GM18909 (cell line): ENCODE measurements at regions not wholly inside any gene's neighbourhood (a gene's known extent, or its start where the extent isn't known, plus 50 kb on each side); places are given as distances from the start of the nearest gene placed in this dataset.

Experiments used
- ATAC-seq: cut with Tn5 transposase; IDR thresholded peaks from one replicate; pipeline ENCODE4 v1.9.1; 2021; ENCODE audit warnings: mild to moderate bottlenecking; ENCODE audit not compliant: unreplicated experiment, poor library complexity

- ATAC-seq = no peak
Observed at GRCh38 chr2:146125551-146125950, 1605.6 kb upstream of the ZEB2 start.

- ATAC-seq = no peak
Observed at GRCh38 chr2:146124741-146125140, 1604.8 kb upstream of the ZEB2 start.

DNA sequence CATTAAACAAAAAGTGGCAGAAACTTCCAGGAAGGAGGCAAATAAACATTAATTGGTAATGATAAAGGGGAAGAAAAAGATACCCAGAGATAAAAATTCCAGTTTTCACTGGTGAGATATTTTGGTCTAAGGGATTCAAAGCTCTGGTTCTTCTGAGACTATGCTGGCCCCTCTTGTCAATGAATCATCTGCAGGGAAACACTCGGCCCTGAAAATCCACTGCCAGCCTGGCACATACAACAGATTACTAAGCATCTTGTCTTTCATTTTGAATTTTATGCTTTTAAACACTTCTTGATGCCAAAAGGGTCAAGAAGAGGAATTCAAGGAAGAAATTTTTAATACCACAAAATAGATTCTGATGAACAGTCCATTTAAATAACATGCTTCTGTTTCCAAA, 1603.8 kb upstream of the ZEB2 start:
- ATAC-seq = no peak

GRCh38 chr2:146123256-146123655, 1603.3 kb upstream of the ZEB2 start:
- no peak for ATAC-seq

DNA sequence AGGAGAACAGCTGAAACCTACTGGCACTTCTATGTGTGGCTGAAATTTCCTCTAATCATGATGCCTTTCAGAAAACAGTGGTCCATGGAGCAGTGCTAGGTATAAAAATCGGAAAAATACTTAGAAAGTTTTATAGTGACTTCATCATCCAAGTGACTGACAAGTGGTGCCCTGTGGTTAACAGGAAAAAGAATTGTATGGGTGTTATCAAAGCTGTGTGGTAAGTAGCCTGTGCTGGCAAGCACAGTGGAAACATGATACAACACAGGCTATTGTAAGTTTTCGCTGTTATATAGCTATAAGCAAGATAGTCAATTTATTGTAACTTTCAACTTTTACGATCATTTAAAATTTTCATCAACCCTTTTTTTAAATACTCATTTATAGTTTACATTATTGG, 1599.7 kb upstream of the ZEB2 start:
- ATAC-seq = no peak

DNA sequence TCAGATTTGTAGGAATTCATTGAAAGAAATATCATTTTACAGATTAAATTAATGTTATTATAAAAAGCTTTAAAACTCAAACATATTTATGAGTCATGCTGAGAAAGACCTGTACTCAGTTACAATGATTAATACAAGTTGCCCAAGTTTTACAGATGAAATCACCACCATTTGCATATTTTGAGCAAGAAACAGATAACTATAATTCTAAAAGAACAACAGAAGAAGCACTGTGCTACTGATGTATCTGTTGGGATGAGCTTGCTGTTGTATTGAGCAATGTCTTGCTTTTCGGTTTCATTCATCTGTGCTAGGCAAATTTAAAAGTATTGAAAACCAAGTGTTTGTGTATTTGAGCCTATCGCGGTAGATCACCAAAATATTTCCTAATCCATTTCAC, 1589.1 kb upstream of the ZEB2 start:
- ATAC-seq = no peak

GRCh38 chr2:146094185-146094584, 1574.3 kb upstream of the ZEB2 start:
- ATAC-seq = no peak

DNA sequence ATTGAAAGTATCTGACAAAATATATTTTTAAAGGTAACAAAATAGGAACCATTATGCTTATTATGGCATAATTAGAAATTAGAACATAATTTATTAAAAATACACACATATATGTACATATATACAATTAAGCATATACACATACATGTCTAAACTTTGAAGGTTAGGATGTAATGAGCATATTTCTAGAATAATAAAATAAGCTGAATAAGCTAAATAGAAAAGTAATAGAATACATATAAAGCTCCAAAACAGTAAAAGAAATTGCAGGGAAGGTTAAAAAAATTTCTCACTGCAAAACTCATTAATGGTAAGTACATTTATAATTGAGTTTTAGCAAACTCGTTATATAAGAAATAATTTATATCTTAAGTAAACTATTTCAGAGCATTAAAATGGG, 1561.5 kb upstream of the ZEB2 start:
- no peak for ATAC-seq

DNA sequence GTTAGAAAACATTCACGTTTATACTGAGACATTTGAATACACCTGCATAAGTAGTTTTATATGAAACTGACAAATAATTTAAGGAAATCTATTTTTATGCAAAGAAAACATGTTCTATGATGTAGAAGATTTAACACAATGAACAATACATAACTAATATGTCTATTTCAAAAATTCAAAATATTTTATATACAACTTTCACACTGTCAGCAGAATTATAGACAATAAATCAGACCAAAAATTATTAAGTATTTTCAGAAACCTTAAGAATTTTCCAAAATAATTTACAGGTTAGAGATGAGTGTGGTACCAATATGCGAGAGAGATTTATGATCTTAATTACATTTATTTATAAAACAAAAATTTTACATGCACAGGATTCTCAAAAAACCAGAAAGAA, 1561.0 kb upstream of the ZEB2 start:
- ATAC-seq = no peak

GRCh38 chr2:146079216-146079615, 1559.3 kb upstream of the ZEB2 start:
- no peak for ATAC-seq

DNA sequence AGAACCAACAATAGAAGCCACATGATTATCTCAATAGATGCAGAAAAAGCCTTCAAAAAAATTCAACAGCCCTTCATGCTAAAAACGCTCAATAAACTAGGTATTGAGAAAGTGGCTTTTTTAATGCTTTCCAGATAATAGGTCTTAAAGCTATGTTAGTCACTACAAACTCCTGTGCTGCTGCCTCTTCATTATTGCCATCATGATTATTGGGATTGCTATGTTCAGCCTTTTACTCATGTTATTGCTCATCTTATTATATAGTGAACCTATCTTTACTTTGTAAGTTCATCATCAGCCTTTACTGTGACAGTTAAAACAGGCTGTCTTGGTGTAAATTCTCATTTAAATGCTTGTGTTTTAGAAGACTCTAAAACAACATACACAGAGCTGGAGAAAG, 1557.2 kb upstream of the ZEB2 start:
- ATAC-seq = no peak

- no peak for ATAC-seq
Observed at GRCh38 chr2:146068051-146068450, 1548.1 kb upstream of the ZEB2 start.

GRCh38 chr2:146048141-146048540, 1528.2 kb upstream of the ZEB2 start:
- no peak for ATAC-seq

DNA sequence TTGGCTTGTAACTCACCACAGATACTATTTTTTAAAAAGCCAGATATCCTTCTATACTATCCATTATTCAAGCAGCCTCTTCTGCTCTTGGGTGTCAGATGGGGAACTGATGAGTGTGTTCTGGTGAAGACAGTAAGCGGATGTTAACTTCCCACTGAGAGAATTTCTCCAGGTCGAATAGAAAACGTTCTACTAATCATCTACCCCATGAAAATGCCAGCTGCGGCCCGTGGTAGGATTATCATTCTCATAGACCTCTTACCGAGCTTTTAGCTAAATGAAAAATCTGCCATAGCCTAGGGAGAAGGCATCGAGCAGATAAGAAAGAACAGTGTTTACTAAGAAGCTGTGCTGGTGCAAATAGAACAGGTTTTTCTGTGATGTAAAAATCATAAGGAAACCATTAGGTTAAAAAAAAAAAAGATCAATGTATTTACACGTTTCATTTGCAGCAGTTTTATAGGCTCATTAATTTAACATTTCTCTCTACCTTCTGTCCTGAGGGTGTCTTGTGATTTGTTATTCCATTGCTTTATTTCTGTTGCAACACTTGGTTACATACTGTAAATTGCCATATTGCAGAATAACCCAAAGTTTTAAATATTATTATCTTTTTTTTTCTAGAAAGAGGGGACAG, 1521.5 kb upstream of the ZEB2 start:
- ATAC-seq = no peak

- no peak for ATAC-seq
Observed at GRCh38 chr2:146040051-146040450, 1520.1 kb upstream of the ZEB2 start.

DNA sequence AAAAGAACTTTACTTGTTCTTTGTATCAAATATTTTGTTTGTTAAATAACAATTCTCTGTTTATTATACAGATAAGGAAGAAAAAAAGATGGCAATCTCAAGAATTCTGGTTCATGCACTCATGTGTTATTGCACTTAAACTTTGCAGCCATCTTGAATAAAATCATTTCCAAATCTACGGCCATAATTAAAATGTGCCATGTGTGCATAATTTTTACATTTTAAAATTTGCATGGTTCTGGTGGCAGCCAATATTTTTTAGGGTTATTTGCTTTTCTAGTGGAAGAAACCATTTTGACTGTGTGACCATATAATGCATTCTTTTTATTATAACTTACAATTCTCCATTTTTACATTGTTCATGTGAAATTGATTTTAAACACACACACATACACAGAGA, 1518.1 kb upstream of the ZEB2 start:
- no peak for ATAC-seq

DNA sequence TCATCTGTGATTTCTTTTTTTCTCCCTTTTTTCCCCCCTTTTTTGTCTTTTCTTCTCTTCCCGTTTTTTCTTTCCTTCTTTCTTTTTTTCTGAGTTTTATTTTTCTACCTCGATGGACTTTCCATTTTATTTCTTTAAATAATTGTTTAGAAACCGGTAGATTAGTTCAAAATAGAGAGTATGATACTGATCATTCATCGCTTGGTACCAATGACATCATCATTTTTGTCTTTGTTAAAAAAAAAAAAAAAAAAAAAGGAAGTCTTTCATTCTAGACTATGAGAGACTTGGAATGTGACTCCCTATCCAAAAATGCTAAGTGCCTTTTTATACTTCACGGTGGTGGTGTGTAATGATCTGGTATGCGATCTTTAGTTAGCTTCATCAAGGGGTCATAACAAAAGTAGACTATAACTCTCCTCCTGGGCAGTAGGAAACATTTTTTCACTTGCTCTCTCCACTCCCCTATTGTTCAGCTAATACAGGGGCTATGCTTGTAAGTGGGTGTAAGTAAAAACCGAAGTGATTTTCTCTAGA, 1517.5 kb upstream of the ZEB2 start:
- ATAC-seq = no peak

DNA sequence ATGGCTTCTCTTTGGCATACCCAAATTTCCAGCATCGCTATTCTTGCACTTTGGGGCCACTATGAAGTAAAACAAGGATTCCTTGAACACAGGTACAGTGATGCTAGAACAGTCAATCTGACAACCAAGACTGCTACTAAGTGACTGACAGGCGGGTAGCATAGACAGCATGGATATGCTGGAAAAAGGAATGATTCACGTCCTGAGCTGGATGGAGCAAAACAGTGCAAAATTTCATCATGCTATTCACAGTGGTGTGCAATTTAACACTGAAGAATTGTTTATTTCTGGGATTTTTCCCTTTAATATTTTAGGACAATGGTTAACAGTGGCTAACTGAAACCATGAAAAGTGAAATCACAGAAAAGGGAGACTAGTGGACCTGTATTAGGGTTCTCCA, 1511.2 kb upstream of the ZEB2 start:
- no peak for ATAC-seq

DNA sequence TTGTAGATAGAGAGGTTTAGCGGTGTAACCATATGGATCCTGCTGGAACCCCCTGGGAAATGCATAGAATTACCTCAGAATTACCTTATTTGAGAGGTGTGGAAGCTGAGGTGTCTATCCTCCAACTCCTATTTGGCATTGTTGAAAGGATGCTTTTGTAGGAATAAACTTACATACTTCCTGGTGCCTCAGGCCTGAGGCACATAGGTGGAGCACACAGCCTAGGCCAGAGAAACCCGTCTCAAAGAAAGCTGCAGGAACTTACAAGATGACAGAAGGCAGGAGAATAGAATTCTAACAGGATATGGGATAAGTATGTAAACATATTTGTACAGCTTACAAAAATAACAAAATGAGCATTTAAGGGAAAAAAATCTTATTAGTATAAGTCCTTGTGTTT, 1507.2 kb upstream of the ZEB2 start:
- no peak for ATAC-seq

DNA sequence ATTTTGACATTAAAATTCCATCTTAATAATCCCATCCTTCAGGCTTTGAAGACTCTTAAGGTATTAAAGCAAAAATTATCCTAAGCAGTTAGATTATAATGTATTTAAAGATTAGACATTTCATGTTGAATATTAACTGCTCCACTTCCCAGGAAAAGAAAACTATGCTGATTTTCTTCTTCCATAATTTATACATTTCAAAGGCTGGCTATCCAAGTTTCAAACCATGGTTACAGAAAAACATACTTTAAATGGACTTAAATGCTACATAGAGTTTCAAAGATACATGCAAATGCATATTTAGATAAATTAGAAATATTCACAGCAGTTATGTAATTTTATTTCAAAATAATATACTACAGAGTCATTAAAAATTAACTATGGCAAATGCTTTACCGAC, 1505.6 kb upstream of the ZEB2 start:
- ATAC-seq = no peak

GRCh38 chr2:146024212-146024743, 1504.4 kb upstream of the ZEB2 start:
- ATAC-seq = no peak

DNA sequence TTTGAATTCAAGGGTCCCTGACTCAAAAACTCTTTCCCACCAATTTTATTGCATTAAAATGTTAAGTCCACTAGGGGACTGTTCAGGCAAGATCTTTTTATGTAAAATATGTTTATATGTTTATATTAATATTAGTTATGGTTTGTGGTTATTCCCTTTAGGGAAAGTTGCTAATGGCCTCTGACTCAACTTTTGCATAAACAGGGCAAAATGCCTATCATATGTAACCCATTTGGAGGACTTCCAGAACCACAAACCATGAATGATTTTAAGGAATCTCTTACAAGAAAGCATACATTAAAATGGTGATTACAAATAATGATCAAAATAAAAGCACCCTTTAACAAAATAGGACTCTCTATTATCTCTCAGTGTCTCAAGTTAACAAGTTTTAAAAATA, 1484.5 kb upstream of the ZEB2 start:
- no peak for ATAC-seq
